ENCODE measurements at regions not wholly inside any gene's neighbourhood (a gene's known extent, or its start where the extent isn't known, plus 50 kb on each side); places are given as distances from the start of the nearest gene placed in this dataset.

GRCh38 chr1:37262439-37263170 is 211.8 kb upstream of the ZC3H12A start:
- Histone ChIP-seq H3K79me2 (ENCODE audit: insufficient read depth, low read length) (no peaks in the 10 kb centered on the region), H2AK5ac (ENCODE audit: insufficient read length, low read length) (no peak overlapping the region), H3T11ph (ENCODE audit: low read length) (no peak overlapping the region), H2AFZ (ENCODE audit: low read length) (no peak overlapping the region), H3K9ac (ENCODE audit: extremely low read depth, insufficient read length, low read length) (no peak overlapping the region), H4K8ac (replicated peaks; ENCODE audit: insufficient read length, low read depth, low read length) (no peak overlapping the region), H3K9me3 (ENCODE audit: control insufficient read depth, low read depth, low read length) (no peaks in the 10 kb centered on the region), H3K14ac (ENCODE audit: insufficient read depth, low read length) (no peak overlapping the region), H3K79me1 (ENCODE audit: insufficient read depth, low read depth, low read length, poor library complexity, severe bottlenecking) (no peaks in the 10 kb centered on the region), H4K91ac (ENCODE audit: insufficient read length, low read depth, low read length) (no peak overlapping the region), H3K56ac (ENCODE audit: insufficient read length, low read depth, low read length) (no peak overlapping the region), H4K20me1 (ENCODE audit: control insufficient read depth, insufficient read depth, insufficient read length) (no peaks in the 10 kb centered on the region), H2BK20ac (ENCODE audit: low read depth, low read length, poor library complexity, severe bottlenecking) (no peak overlapping the region), H3K18ac (ENCODE audit: insufficient read length, low read depth, low read length) (no peak overlapping the region), H3K27ac (ENCODE audit: insufficient read length, low read depth, low read length) (no peak overlapping the region), H3K4me2 (ENCODE audit: insufficient read depth, insufficient read length, low read length) (no peak overlapping the region), H4K5ac (ENCODE audit: insufficient read length, low read depth, low read length) (no peak overlapping the region), H3K23ac (ENCODE audit: insufficient read length, low read depth, low read length) (no peak overlapping the region), H3K23me2 (ENCODE audit: insufficient read length, low read depth, low read length, poor library complexity, severe bottlenecking) (no peaks in the 10 kb centered on the region), H2BK15ac (ENCODE audit: low read depth, low read length) (no peak overlapping the region), H3K4ac (ENCODE audit: low read depth, low read length) (no peak overlapping the region), H2BK5ac (ENCODE audit: insufficient read length, low read length) (no peak overlapping the region), H2BK120ac (ENCODE audit: low read depth, low read length, poor library complexity, severe bottlenecking) (no peak overlapping the region), H2BK12ac (ENCODE audit: insufficient read length, low read depth, low read length) (no peak overlapping the region), H3K4me1 (ENCODE audit: insufficient read depth, low read length) (no peaks in the 10 kb centered on the region; the same call in 1 of the 2 replicates), H3K27me3 (ENCODE audit: insufficient read depth, low read length) (no peaks in the 10 kb centered on the region)
- Mint-ChIP-seq H3K27ac (no peak overlapping the region; a peak in 1 of 7 replicates), H3K9me3 (no peaks in the 10 kb centered on the region), H3K4me1 (peaks cover 38 to 47% of the 10 kb centered on the region in 2 experiments), H3K27me3 (ENCODE audit: low read depth) (peaks cover 6% of the 10 kb centered on the region), H3K36me3 (ENCODE audit: insufficient read depth in 1 of 3, low read depth in 3 of 3) (no peaks in the 10 kb centered on the region), H3K4me3 (no peak overlapping the region)
- no peak for DNase-seq
- TF ChIP-seq CTCF (conservative IDR thresholded peaks at IDR 0.05): no peak
- WGBS (ENCODE audit: extremely low coverage, insufficient read length, low lambda C conversion rate): no CpG with 5 or more reads among the region's 6 CpGs

Measured in H9 (cell line).